ENCODE measurements at regions not wholly inside any gene's neighbourhood (a gene's known extent, or its start where the extent isn't known, plus 50 kb on each side); places are given as distances from the start of the nearest gene placed in this dataset.

GRCh38 chr2:157061799-157062198 lies 195.7 kb upstream of the GALNT5 start:
- H3K4me1 ChIP-seq: no peaks in the 10 kb centered on the region
- H3K36me3 ChIP-seq (ENCODE audit: low read depth, missing control alignments): no peaks in the 10 kb centered on the region
- WGBS, 2 donors: 75% methylated on average over 2 of the region's 2 CpGs
- intact Hi-C loops (cut with DNase I; ENCODE audit: low total_unique reads): no loop called here
- no peaks in the 10 kb centered on the region for H3K27me3 ChIP-seq
- H3K4me3 ChIP-seq: no peak overlapping the region
- no peak for DNase-seq
- no peaks in the 10 kb centered on the region for H3K9me3 ChIP-seq
- TF ChIP-seq POLR2A (IDR thresholded peaks at IDR 0.05): no peak
- TF ChIP-seq CTCF (IDR thresholded peaks at IDR 0.05): no peak
- no peak overlapping the region for H3K27ac ChIP-seq

- no peaks in the 10 kb centered on the region for H3K36me3 ChIP-seq (ENCODE audit: low read depth, missing control alignments)
- H3K4me1 ChIP-seq: no peaks in the 10 kb centered on the region
- no peak overlapping the region for H3K4me3 ChIP-seq
- no peaks in the 10 kb centered on the region for H3K9me3 ChIP-seq
- intact Hi-C loops (cut with DNase I; ENCODE audit: low total_unique reads): no loop called here
- no peak for DNase-seq
- 83 to 86% methylated on average over 2 of the region's 2 CpGs for WGBS, 2 donors
- TF ChIP-seq POLR2A (IDR thresholded peaks at IDR 0.05): no peak
- no peak for TF ChIP-seq CTCF (IDR thresholded peaks at IDR 0.05)
- H3K27me3 ChIP-seq: no peaks in the 10 kb centered on the region
- no peak overlapping the region for H3K27ac ChIP-seq
These were observed 189.9 kb upstream of the GALNT5 start for GRCh38 chr2:157067562-157067961.

GRCh38 chr2:157068237-157068636 lies 189.3 kb upstream of the GALNT5 start:
- Histone ChIP-seq H3K36me3 (ENCODE audit: low read depth, missing control alignments) (no peaks in the 10 kb centered on the region), H3K4me1 (no peaks in the 10 kb centered on the region), H3K27me3 (no peaks in the 10 kb centered on the region), H3K9me3 (no peaks in the 10 kb centered on the region), H3K4me3 (no peak overlapping the region), H3K27ac (no peak overlapping the region)
- WGBS, 2 donors: 100% methylated on average over 1 of the region's 1 CpG
- intact Hi-C loops (cut with DNase I; ENCODE audit: low total_unique reads): no loop called here
- no peak for DNase-seq
- TF ChIP-seq POLR2A (IDR thresholded peaks at IDR 0.05): no peak

- H3K4me1 ChIP-seq: no peaks in the 10 kb centered on the region
- H3K9me3 ChIP-seq: no peaks in the 10 kb centered on the region
- H3K27ac ChIP-seq: no peak overlapping the region
- 77 to 82% methylated on average over 2 of the region's 2 CpGs for WGBS, 2 donors
- TF ChIP-seq POLR2A (IDR thresholded peaks at IDR 0.05): no peak
- no peak for TF ChIP-seq CTCF (IDR thresholded peaks at IDR 0.05)
- no peak overlapping the region for H3K4me3 ChIP-seq
- H3K36me3 ChIP-seq (ENCODE audit: low read depth, missing control alignments): no peaks in the 10 kb centered on the region
- intact Hi-C loops (cut with DNase I; ENCODE audit: low total_unique reads): no loop called here
- no peaks in the 10 kb centered on the region for H3K27me3 ChIP-seq
- DNase-seq: no peak
These were observed 181.6 kb upstream of the GALNT5 start for GRCh38 chr2:157075924-157076323.

GRCh38 chr2:157076526-157077161 lies 180.9 kb upstream of the GALNT5 start:
- Histone ChIP-seq H3K4me3 (no peak overlapping the region), H3K27me3 (no peaks in the 10 kb centered on the region), H3K4me1 (no peaks in the 10 kb centered on the region), H3K27ac (no peak overlapping the region), H3K36me3 (ENCODE audit: low read depth, missing control alignments) (no peaks in the 10 kb centered on the region), H3K9me3 (no peaks in the 10 kb centered on the region)
- no peak for TF ChIP-seq CTCF (IDR thresholded peaks at IDR 0.05)
- TF ChIP-seq POLR2A (IDR thresholded peaks at IDR 0.05): no peak
- WGBS, 2 donors: 84 to 90% methylated on average over 3 of the region's 3 CpGs
- DNase-seq: no peak
- intact Hi-C loops (cut with DNase I; ENCODE audit: low total_unique reads): no loop called here

All from testis (tissue), 2 donors.